SHP77 (cell line): ENCODE measurements at regions not wholly inside any gene's neighbourhood (a gene's known extent, or its start where the extent isn't known, plus 50 kb on each side); places are given as distances from the start of the nearest gene placed in this dataset.
"Not testable (repeated sequence)": the region's sequence is repeated elsewhere in the genome, so short reads cannot be mapped to it uniquely, and the experiment has no call there.

Experiments used
- DNase-seq, 2 experiments: peaks; one replicate each; lab custom pipeline; 2025; lab: John Stamatoyannopoulos, UW

DNA sequence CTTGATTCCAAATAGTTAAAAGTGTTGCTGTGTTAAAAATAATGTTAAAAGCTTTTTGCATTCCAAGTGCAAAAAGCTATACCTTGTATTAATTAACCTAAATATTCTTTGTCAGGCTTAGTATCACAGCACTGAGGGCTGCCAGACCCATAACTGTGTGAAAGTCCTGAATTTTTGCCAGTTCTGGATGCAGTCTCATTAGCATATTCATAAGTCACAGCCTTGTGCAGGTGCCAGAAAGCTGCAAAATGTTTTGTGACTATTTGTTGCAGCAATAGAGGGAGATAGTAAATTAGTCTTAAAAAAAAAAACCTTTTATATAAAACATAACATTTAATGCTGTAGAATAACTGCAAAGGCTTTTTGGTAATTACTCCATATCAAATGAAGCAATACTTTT is 56.6 kb downstream of the SLITRK1 start:
- no peak for DNase-seq

- DNase-seq = no peak
Measured at GRCh38 chr13:83824560-83824959, 57.7 kb downstream of the SLITRK1 start.

DNA sequence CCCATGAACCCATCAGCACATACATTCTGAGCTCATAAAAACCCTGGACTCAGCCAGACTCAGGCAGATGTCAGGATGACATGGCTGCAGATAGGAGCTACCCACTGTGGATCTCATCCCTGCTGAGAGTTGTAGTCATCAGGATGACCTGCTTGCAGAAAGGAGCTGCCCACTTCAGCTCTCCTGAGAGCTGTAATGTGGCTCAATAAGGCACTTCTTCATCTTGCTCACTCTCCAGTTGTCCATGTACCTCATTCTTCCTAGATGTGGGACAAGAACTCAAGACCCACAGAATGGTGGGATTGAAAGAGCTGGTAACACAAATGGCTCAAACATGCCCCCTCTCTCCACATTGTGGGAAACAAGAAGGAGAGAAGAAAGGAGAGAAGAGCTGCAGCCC is 58.2 kb downstream of the SLITRK1 start:
- DNase-seq = no peak

DNA sequence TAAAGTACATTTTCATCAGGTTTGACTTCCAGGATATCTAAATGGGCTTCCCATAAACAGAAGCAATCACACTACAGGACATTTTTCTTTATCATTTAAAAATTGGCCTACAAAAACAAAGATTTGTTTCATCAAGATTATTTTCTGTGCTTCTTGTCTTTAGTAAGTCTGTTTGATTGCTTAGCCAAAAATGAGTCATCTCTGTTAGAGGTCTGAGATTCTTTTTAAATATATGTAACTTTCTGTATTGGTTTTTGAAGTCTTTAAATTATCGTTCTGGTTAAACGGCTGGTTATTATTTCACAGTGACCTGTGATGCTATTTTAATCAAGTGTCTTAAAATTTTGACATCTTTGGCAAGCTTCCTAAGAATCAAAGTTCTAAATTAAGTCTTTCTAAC is 62.7 kb downstream of the SLITRK1 start:
- no peak for DNase-seq

DNA sequence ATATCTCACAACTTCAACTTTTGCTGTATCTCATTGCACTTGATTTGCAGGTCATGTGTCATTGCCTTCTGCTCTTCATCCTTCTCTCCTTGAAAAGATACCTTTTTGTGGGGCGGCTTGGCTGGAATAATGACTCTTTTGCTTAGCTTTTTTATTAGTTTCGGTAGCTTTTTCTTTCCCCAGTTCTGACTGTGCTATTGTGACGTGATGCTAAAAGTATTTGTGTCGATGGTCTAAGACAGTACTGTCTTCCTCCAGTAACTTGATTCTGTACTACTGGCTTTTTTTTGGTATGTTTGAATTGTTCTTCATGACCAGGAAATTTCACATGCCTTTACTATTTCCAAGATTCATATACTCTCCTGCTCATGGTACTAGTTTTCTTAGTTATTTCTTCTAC is 63.1 kb downstream of the SLITRK1 start:
- no peak for DNase-seq

GRCh38 chr13:83816081-83816480 is 66.2 kb downstream of the SLITRK1 start:
- no peak for DNase-seq

DNA sequence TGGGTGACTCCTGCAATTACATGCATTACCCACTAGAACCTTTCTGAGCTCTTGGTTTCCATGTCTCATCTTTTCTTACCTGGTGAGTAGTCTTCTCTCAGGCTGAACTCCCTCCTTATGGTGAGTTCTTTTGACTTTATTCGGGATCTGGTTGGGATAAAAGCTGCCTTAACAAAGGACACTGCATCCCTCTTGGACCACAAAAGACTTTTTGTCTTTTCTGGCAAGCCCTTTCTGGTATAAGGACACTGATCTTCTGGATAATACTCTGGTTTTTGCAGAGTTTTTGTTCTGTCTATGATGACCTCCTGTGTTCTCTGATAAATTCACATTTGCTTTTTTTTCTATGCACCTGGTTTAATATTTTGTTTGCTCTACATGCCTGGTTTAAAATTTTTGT is 66.7 kb downstream of the SLITRK1 start:
- DNase-seq = no peak

GRCh38 chr13:83810136-83810535 is 72.1 kb downstream of the SLITRK1 start:
- DNase-seq = no peak

- no peak for DNase-seq
Measured at GRCh38 chr13:83804356-83804962, 77.8 kb downstream of the SLITRK1 start.

DNA sequence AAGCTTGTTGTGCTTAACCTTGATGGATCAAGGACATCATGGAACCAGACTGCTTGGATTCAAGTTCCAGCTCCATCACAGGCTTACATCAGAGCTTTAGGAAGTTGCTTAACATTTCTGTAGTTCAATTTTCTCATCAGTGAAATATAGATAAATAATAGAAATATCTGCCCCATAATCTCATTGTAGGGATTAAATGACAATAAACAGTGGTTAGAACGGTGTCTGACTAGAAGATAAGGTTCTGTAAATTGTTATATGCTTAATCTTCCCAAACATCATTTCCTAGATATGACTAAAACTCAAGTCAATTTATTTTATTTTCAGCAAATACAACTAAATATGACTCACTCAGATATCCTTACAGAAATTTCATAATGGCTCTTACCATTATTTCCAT is 83.5 kb downstream of the SLITRK1 start:
- DNase-seq = no peak

GRCh38 chr13:83796364-83796763 is 85.9 kb downstream of the SLITRK1 start:
- DNase-seq = peak; percentile 82 to 91

GRCh38 chr13:83794583-83794982 is 87.7 kb downstream of the SLITRK1 start:
- DNase-seq = no peak

DNA sequence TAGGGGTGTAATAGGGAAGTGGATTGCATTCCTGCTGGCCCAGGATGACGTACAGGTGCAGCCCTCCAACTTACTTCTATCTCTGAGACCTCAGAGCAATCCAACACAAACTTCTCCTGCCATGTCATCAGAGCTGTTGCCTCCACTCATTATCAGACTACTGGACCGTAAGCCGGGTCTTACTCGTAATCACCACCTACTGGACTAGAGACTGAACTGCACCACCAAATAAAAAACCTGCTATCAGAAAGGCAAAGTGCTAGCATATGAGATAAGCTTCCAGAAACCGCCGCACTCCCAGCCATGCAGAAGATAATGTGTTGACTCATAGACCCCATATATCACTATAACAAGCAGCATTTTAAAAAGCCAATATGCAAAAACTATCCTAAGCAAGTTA is 102.0 kb downstream of the SLITRK1 start:
- DNase-seq = no peak

DNA sequence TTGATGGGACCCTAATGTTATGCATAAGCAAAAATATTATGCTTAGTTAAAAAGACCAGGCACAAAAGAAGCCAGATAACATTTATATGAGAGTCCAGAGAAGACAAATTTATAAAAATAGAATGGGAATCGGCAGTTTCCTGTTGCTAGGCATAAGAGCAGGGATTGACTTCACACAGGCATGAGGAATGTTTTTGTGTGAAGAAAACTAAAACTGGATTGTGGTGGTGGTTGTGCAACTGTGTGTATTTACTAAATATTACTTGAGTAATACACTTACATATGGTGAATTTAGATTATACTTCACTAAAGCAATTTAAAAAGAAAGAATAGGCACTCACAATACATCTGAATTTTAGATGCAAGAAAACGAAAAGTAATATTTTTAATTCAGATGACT is 108.3 kb downstream of the SLITRK1 start:
- no peak for DNase-seq

DNA sequence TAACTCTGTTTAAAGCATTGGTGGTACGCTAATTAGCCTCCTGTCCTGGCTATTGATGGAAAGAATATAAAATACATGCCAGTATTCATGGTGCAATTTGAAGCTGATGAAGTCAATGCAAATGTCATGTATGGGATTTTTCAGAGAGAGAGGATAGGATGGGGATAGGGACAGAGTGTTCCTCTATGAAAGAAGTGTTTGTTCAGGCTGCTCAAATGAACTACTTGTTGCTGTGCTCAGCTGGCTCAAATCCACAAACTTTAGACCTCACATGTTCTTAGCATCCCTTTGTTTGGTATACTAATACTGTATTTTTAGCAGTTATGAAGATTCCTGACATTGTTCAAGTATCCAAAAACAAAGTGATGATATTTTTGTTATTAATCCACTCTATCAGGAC is 116.5 kb downstream of the SLITRK1 start:
- no peak for DNase-seq

- DNase-seq = no peak
Measured at GRCh38 chr13:83761631-83762030, 120.6 kb downstream of the SLITRK1 start.

DNA sequence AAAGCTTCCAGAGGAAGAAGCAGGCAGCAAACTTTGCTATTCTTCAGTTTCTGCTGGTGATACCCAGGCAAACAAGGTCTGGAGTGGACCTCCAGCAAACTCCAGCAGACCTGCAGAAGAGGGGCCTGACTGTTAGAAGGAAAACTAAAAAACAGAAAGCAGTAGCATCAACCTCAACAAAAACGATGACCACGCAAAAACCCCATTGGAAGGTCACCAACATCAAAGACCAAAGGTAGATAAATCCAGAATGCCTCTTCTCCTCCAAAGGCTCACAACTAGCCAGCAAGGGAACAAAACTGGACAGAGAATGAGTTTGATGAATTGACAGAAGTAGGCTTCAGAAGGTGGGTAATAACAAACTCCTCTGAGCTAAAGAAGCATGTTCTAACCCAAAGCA is 127.1 kb downstream of the SLITRK1 start:
- not testable (repeated sequence) for DNase-seq

DNA sequence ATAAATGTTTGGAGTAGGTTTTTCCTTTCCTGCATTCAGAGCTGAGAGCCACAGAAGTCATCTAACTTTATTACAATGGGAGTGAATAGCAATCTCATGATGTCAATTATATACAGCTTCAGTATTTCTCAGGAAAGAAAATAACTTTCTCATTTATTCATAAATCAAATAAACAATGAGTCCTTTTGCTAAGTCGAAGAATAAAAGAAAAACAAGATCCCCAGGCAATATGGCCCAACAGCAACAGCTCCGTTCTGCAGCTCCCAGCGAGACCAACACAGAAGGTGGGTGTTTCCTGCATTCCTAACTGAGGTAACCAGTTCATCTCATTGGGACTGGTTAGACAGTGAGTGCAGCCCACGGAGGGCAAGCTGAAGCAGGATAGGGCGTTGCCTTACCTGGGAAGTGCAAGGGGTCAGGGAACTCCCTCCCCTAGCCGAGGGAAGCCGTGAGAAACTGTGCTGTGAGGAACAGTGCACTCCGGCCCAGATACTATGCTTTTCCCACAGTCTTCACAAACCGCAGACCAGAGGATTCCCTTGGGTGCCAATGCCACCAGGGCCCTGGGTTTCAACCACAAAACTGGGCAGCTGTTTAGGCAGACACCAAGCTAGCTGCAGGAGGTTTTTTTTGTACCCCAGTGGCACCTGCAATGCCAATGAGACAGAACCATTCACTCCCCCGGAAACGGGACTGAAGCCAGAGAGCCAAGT is 128.2 kb downstream of the SLITRK1 start:
- DNase-seq = no peak

- no peak for DNase-seq
Measured at GRCh38 chr13:83752141-83752540, 130.1 kb downstream of the SLITRK1 start.

DNA sequence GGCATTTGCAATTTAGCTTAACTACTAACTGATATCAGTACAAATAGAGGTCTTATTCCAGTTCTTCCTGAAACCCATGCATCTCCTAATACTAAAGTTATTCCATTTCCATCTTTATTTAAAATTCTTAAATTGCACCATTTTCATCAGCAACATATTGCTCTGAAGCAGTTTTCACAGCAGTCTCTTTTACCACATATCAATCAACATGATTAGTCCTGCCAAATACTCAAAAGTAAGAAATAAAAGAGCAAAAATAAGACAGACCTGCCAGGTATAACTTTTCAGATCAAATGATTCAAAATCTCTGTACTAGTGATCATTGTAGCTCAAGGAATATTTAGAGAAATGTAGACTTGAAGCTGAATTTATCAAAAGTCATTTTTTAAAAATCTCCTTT is 141.7 kb downstream of the SLITRK1 start:
- DNase-seq = no peak

- no peak for DNase-seq
Measured at GRCh38 chr13:83738407-83738806, 143.9 kb downstream of the SLITRK1 start.

- DNase-seq = no peak
Measured at GRCh38 chr13:83733293-83733692, 149.0 kb downstream of the SLITRK1 start.

DNA sequence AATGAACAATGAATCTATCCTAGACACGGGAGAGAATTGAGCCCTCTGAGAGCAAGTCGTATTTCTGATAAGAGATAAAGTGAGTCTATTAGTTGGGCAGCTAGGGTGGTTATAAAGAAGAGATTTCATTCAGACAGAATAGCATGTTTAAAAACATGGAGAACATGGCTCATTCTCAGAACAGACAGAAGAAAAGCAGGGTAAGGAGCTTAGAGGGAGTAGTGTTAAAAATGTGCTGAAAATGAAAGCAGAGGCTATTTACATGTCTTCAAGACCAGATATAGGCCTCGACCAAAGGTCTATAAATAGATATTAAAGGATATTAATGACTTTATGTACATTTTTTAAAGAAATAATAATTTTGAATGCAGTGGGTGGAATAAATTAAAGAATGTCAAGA is 149.5 kb downstream of the SLITRK1 start:
- DNase-seq = no peak

GRCh38 chr13:83731113-83731512 is 151.2 kb downstream of the SLITRK1 start:
- DNase-seq = no peak
